Hepatocyte (in vitro differentiated cells): ENCODE measurements at regions not wholly inside any gene's neighbourhood (a gene's known extent, or its start where the extent isn't known, plus 50 kb on each side); places are given as distances from the start of the nearest gene placed in this dataset.

Experiments used
- CTCF ChIP-seq: fragments of 200-600 bp; sonication (generic); IDR thresholded peaks from 2 replicates; pipeline ENCODE4 v1.5.1; 2016; ENCODE audit warnings: antibody characterized with exemption, mild to moderate bottlenecking; ENCODE audit not compliant: poor library complexity
- EZH2 ChIP-seq: fragments of 200-600 bp; sonication (generic); IDR thresholded peaks from 2 replicates; pipeline ENCODE4 v1.6.1; 2016; ENCODE audit warnings: antibody characterized with exemption, mild to moderate bottlenecking, borderline replicate concordance

- TF ChIP-seq CTCF (no peak), EZH2 (no peak)
Measured at GRCh38 chr5:2575292-2575691, 176.2 kb downstream of the IRX2 start.
